ENCODE measurements at regions not wholly inside any gene's neighbourhood (a gene's known extent, or its start where the extent isn't known, plus 50 kb on each side); places are given as distances from the start of the nearest gene placed in this dataset.

DNA sequence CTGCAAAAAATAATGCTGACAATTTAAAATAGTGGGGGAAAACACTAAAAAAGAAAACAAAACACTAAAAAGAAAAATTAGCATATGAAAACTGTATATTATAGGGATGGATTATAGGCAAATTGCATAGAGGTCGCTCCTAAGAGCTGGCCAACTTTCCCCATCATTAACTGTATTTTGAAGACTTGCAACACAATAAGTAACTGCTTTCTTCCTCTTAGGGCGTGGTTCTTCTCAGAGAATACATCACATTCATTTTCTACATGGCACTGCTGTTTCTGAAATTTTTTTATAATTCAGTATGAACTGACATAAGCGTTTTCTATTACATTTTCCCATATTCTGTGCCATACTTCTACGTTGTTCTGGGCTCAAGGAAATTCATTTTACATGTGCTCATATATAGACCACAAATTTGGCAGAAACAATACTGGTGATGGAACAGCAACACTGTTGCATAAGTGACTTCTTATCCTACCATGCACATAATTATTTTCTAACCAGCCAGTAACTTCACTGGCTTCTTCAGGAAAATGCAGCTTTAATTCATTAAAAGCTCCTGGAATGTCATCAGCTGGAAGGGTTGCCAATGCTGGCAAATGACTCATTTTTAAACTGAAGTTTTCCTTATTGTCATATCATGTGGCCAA, 171.2 kb upstream of the DMAC1 start:
- TF ChIP-seq, protein P1, sequence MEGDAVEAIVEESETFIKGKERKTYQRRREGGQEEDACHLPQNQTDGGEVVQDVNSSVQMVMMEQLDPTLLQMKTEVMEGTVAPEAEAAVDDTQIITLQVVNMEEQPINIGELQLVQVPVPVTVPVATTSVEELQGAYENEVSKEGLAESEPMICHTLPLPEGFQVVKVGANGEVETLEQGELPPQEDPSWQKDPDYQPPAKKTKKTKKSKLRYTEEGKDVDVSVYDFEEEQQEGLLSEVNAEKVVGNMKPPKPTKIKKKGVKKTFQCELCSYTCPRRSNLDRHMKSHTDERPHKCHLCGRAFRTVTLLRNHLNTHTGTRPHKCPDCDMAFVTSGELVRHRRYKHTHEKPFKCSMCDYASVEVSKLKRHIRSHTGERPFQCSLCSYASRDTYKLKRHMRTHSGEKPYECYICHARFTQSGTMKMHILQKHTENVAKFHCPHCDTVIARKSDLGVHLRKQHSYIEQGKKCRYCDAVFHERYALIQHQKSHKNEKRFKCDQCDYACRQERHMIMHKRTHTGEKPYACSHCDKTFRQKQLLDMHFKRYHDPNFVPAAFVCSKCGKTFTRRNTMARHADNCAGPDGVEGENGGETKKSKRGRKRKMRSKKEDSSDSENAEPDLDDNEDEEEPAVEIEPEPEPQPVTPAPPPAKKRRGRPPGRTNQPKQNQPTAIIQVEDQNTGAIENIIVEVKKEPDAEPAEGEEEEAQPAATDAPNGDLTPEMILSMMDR (IDR thresholded peaks at IDR 0.05), result no peak
- TF ChIP-seq EZH2phosphoT487 (IDR thresholded peaks at IDR 0.05) (no peak), EZH2 (IDR thresholded peaks at IDR 0.05) (no peak)
